ENCODE measurements at regions not wholly inside any gene's neighbourhood (a gene's known extent, or its start where the extent isn't known, plus 50 kb on each side); places are given as distances from the start of the nearest gene placed in this dataset.

DNA sequence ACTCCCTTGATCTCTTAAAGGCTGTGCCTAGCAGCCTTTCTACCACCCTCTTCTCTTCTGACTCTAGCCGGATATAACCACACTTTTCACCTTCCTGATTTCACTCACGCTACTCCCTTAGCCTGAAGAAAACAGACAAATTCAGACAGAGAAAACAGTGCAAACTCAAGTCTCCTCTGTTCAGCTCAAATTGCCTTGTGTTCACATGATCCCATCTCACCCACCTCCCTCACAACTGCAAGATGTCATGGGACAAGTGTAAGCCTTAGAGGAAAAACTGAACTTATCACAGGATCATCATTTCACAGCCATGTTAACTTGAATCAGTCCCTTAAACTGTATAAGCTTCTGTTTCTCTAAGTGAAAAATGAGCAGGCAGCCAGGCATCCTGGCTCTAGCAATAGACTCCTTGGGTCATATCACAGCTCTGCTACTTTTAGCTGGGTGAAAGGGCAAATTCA lies 66.5 kb upstream of the TENT5A start:
- ATAC-seq (ENCODE audit: insufficient number of reproducible peaks, low FRiP score, low read depth), result no peak
- Histone ChIP-seq H3K27me3 (replicated peaks; ENCODE audit: insufficient read depth) (no peaks in the 10 kb centered on the region), H3K36me3 (no peaks in the 10 kb centered on the region), H3K27ac (no peak overlapping the region), H3K9me3 (no peaks in the 10 kb centered on the region), H3K4me1 (ENCODE audit: control insufficient read depth in 1 of 2, low read depth in 2 of 2) (no peaks in the 10 kb centered on the region), H3K4me3 (no peak overlapping the region)
- no peak for DNase-seq (ENCODE audit: low spot score)
- TF ChIP-seq, protein P1, sequence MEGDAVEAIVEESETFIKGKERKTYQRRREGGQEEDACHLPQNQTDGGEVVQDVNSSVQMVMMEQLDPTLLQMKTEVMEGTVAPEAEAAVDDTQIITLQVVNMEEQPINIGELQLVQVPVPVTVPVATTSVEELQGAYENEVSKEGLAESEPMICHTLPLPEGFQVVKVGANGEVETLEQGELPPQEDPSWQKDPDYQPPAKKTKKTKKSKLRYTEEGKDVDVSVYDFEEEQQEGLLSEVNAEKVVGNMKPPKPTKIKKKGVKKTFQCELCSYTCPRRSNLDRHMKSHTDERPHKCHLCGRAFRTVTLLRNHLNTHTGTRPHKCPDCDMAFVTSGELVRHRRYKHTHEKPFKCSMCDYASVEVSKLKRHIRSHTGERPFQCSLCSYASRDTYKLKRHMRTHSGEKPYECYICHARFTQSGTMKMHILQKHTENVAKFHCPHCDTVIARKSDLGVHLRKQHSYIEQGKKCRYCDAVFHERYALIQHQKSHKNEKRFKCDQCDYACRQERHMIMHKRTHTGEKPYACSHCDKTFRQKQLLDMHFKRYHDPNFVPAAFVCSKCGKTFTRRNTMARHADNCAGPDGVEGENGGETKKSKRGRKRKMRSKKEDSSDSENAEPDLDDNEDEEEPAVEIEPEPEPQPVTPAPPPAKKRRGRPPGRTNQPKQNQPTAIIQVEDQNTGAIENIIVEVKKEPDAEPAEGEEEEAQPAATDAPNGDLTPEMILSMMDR (IDR thresholded peaks at IDR 0.05), result no peak

DNA sequence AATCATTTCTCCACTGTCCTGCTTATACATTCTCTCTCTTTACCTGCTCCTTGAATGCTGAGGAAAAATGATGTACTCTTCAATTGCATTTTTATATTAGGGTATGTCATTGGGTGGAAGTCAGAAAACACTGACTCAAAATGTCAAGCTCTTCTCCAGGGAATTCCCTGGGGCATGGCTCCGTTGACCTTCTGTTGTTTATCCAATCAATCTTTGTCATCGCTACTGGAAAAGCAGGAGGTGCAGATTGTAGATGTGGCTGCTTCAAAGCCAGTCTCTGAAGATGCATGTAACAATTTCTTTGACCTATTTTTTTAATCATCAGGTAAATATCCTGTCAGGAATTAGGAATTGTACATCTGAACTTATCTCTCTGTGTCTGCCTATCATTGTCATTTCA lies 63.9 kb upstream of the TENT5A start:
- DNase-seq (ENCODE audit: low spot score) (no peak), ATAC-seq (ENCODE audit: insufficient number of reproducible peaks, low FRiP score, low read depth) (no peak)
- Histone ChIP-seq H3K27ac (no peak overlapping the region), H3K27me3 (replicated peaks; ENCODE audit: insufficient read depth) (no peaks in the 10 kb centered on the region), H3K36me3 (no peaks in the 10 kb centered on the region), H3K9me3 (no peaks in the 10 kb centered on the region), H3K4me1 (ENCODE audit: control insufficient read depth in 1 of 2, low read depth in 2 of 2) (no peaks in the 10 kb centered on the region), H3K4me3 (no peak overlapping the region)
- TF ChIP-seq, protein P1 (IDR thresholded peaks at IDR 0.05), result no peak

DNA sequence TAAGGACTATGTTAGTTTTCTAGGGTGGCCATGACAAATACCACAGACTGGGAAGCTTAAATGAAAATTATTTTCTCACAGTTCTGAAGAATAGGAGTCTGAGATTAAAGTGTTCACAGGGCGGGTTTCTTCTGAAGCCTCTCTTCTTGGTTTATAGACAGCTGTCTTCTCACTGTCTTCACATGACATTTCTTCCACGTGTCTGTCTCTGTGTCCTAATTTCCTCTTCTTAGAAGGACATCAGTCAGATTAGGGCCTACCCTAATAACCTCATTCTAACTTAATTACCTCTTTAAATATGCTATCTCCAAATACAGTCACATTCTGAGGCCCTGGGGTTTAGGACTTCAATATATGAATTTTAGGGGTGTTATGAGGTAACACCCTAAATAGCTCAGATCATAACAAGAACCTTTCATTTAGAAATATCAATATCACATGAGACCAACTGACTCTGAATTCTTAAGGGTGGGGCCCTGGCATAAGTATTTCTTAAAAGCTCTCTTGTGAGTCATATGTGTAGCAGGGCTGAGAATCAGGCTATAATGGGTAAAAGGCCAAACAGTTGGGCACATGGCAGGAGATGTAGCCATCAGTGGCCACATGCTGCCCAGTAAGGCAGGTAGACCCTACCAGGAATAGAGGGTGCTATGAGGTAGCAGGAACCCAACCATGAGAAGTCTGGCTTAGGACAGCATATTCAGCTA lies 62.0 kb upstream of the TENT5A start:
- TF ChIP-seq, protein P1 (IDR thresholded peaks at IDR 0.05), result no peak
- no peak overlapping the region for H3K4me3 ChIP-seq
- H3K27ac ChIP-seq, result no peak overlapping the region
- no peaks in the 10 kb centered on the region for H3K9me3 ChIP-seq
- ATAC-seq (ENCODE audit: insufficient number of reproducible peaks, low FRiP score, low read depth) (no peak), DNase-seq (ENCODE audit: low spot score) (no peak)
- peaks cover 2 to 3% of the 10 kb centered on the region in 2 donors for H3K4me1 ChIP-seq (ENCODE audit: control insufficient read depth in 1 of 2, low read depth in 2 of 2)
- H3K27me3 ChIP-seq (replicated peaks; ENCODE audit: insufficient read depth), result no peaks in the 10 kb centered on the region
- no peaks in the 10 kb centered on the region for H3K36me3 ChIP-seq

DNA sequence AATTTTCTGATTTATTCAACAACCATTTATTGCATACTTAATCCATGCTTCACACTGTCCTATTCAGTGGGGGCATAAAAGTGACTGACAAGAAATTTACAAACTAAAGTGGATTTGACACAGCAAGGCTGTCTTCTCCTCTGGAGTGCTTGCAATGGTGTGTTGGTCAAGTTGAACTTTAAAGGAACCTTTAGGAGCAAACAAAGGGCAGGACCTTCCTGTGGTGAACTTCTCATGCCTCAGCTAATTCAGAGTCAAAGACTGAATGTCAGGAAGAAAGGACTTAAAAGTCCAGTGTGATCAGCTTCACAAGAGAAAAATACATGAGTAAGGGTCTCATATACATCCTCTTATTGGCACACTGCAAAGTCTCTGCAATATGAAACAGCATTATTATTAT lies 60.8 kb upstream of the TENT5A start:
- Histone ChIP-seq H3K9me3 (no peaks in the 10 kb centered on the region), H3K4me1 (ENCODE audit: control insufficient read depth in 1 of 2, low read depth in 2 of 2) (peaks cover 14% of the 10 kb centered on the region in 2 donors), H3K27ac (no peak overlapping the region), H3K36me3 (no peaks in the 10 kb centered on the region), H3K4me3 (no peak overlapping the region), H3K27me3 (replicated peaks; ENCODE audit: insufficient read depth) (no peaks in the 10 kb centered on the region)
- ATAC-seq (ENCODE audit: insufficient number of reproducible peaks, low FRiP score, low read depth) (no peak), DNase-seq (ENCODE audit: low spot score) (no peak)
- TF ChIP-seq, protein P1 (IDR thresholded peaks at IDR 0.05), result no peak

DNA sequence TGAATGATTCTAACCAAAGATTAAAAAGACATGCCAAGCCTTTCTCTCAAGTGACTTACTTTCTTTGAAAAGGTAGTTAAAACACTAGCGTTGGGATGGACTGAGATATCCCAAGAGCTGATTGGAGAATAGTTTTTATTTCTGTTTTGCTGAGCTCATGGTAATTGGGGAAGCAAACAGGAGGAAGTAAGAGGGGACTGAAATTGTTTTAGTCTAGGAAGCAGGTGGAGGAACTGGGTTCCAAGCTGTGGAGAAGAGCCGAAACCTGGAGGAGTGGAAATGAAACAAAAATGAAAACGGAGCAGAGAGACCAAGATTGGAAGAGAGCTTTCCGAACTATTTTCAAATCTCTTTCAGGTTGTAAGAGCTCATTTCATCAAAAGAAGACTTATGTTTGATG lies 59.9 kb upstream of the TENT5A start:
- Histone ChIP-seq H3K27ac (no peak overlapping the region), H3K27me3 (replicated peaks; ENCODE audit: insufficient read depth) (no peaks in the 10 kb centered on the region), H3K4me1 (ENCODE audit: control insufficient read depth in 1 of 2, low read depth in 2 of 2) (peaks cover 20% of the 10 kb centered on the region in 2 donors), H3K4me3 (no peak overlapping the region), H3K36me3 (no peaks in the 10 kb centered on the region), H3K9me3 (no peaks in the 10 kb centered on the region)
- DNase-seq (ENCODE audit: low spot score), result no peak
- TF ChIP-seq, protein P1 (IDR thresholded peaks at IDR 0.05), result no peak
- no peak for ATAC-seq (ENCODE audit: insufficient number of reproducible peaks, low FRiP score, low read depth)

Data from thoracic aorta (tissue), 2 donors.